Stimulated activated CD4-positive, alpha-beta T cell treated with anti-CD3 and anti-CD28 coated beads, TNF-alpha, amount 100 ng/mL, for 1 hour (primary cell): ENCODE measurements at regions not wholly inside any gene's neighbourhood (a gene's known extent, or its start where the extent isn't known, plus 50 kb on each side); places are given as distances from the start of the nearest gene placed in this dataset.

Experiments
- DNase-seq, 3 donors: peaks; one replicate each; pipeline ENCODE4 v3.0.0-alpha.2; 2020; ENCODE audit warnings: low read depth in 3 of 3, low spot score in 1 of 3

- DNase-seq: no peak
These were observed 669.7 kb upstream of the SALL3 start for GRCh38 chr18:78309924-78310323.

- no peak for DNase-seq
These were observed 660.4 kb upstream of the SALL3 start for GRCh38 chr18:78319264-78319663.

GRCh38 chr18:78319961-78320360 is 659.7 kb upstream of the SALL3 start:
- DNase-seq: no peak

- DNase-seq: no peak
These were observed 658.2 kb upstream of the SALL3 start for GRCh38 chr18:78321402-78321801.

GRCh38 chr18:78323453-78324197 is 656.0 kb upstream of the SALL3 start:
- no peak for DNase-seq

- no peak for DNase-seq
These were observed 652.0 kb upstream of the SALL3 start for GRCh38 chr18:78327643-78328042.

GRCh38 chr18:78330766-78331165 is 648.9 kb upstream of the SALL3 start:
- DNase-seq: no peak

GRCh38 chr18:78352910-78353309 is 626.7 kb upstream of the SALL3 start:
- DNase-seq: no peak

- DNase-seq: no peak
These were observed 617.4 kb upstream of the SALL3 start for GRCh38 chr18:78362198-78362597.

GRCh38 chr18:78363556-78364387 is 615.8 kb upstream of the SALL3 start:
- no peak for DNase-seq

GRCh38 chr18:78364388-78364960 is 615.1 kb upstream of the SALL3 start:
- no peak for DNase-seq

- DNase-seq: no peak
These were observed 611.6 kb upstream of the SALL3 start for GRCh38 chr18:78367996-78368395.

- no peak for DNase-seq
These were observed 610.9 kb upstream of the SALL3 start for GRCh38 chr18:78368726-78369125.

GRCh38 chr18:78376046-78376445 is 603.6 kb upstream of the SALL3 start:
- DNase-seq: no peak

GRCh38 chr18:78378403-78378802 is 601.2 kb upstream of the SALL3 start:
- no peak for DNase-seq

- no peak for DNase-seq
These were observed 600.6 kb upstream of the SALL3 start for GRCh38 chr18:78378983-78379382.

GRCh38 chr18:78390348-78390951 is 589.2 kb upstream of the SALL3 start:
- no peak for DNase-seq

- DNase-seq: no peak
These were observed 588.7 kb upstream of the SALL3 start for GRCh38 chr18:78390952-78391348.

- no peak for DNase-seq
These were observed 586.3 kb upstream of the SALL3 start for GRCh38 chr18:78393086-78393862.

- DNase-seq: no peak
These were observed 583.5 kb upstream of the SALL3 start for GRCh38 chr18:78396077-78396476.

GRCh38 chr18:78396756-78397155 is 582.9 kb upstream of the SALL3 start:
- DNase-seq: no peak
